ENCODE measurements at regions not wholly inside any gene's neighbourhood (a gene's known extent, or its start where the extent isn't known, plus 50 kb on each side); places are given as distances from the start of the nearest gene placed in this dataset.

DNA sequence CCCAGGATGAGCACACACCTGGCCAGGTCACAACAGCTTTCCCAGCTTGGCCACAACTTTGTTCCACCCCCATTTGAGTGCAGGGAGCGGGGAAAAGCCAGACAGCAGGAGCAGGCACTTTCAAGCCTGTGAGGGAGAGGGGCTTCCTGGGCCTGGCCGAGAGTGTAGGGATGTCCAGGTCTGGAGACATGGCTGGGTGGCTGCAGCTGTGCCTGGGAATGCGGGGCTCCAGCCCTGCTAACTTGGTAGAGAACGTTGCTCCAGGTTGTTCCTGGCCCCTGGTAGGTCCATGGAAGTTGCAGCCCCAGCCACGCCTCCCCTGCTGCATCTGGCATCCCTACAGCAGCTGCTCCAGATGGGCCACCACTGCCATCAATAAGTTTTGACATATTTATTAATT, 738.5 kb downstream of the SLC6A15 start:
- Histone ChIP-seq H3K4me1 (ENCODE audit: insufficient read depth, low read length) (no peaks in the 10 kb centered on the region), H3K27me3 (ENCODE audit: control insufficient read depth in 1 of 2, insufficient read depth in 2 of 2, low read length in 2 of 2) (no peaks in the 10 kb centered on the region), H3K27ac (ENCODE audit: low read depth in 1 of 2, low read length in 2 of 2) (no peak overlapping the region), H3K9me3 (ENCODE audit: control insufficient read depth in 1 of 2, insufficient read depth in 1 of 2, low read length in 2 of 2) (peaks cover 0 to 13% of the 10 kb centered on the region in 2 experiments), H3K4me3 (ENCODE audit: low read length) (no peak overlapping the region), H3K36me3 (ENCODE audit: insufficient read depth, low read length) (no peaks in the 10 kb centered on the region)
- Mint-ChIP-seq H3K4me3 (no peak overlapping the region), H3K36me3 (ENCODE audit: low read depth) (no peaks in the 10 kb centered on the region), H3K27me3 (no peaks in the 10 kb centered on the region), H3K9me3 (peaks cover 2% of the 10 kb centered on the region), H3K27ac (no peak overlapping the region), H3K4me1 (ENCODE audit: low read depth) (no peaks in the 10 kb centered on the region)
- ATAC-seq (ENCODE audit: poor library complexity) (no peak), DNase-seq (no peak)
- intact Hi-C loops (cut with DNase I, micrococcal nuclease), result no loop called here
- POLR2A ChIA-PET, result no interaction called here
- TF ChIP-seq, protein P1, sequence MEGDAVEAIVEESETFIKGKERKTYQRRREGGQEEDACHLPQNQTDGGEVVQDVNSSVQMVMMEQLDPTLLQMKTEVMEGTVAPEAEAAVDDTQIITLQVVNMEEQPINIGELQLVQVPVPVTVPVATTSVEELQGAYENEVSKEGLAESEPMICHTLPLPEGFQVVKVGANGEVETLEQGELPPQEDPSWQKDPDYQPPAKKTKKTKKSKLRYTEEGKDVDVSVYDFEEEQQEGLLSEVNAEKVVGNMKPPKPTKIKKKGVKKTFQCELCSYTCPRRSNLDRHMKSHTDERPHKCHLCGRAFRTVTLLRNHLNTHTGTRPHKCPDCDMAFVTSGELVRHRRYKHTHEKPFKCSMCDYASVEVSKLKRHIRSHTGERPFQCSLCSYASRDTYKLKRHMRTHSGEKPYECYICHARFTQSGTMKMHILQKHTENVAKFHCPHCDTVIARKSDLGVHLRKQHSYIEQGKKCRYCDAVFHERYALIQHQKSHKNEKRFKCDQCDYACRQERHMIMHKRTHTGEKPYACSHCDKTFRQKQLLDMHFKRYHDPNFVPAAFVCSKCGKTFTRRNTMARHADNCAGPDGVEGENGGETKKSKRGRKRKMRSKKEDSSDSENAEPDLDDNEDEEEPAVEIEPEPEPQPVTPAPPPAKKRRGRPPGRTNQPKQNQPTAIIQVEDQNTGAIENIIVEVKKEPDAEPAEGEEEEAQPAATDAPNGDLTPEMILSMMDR (IDR thresholded peaks at IDR 0.05), result no peak
- CTCF ChIA-PET, result no interaction called here

DNA sequence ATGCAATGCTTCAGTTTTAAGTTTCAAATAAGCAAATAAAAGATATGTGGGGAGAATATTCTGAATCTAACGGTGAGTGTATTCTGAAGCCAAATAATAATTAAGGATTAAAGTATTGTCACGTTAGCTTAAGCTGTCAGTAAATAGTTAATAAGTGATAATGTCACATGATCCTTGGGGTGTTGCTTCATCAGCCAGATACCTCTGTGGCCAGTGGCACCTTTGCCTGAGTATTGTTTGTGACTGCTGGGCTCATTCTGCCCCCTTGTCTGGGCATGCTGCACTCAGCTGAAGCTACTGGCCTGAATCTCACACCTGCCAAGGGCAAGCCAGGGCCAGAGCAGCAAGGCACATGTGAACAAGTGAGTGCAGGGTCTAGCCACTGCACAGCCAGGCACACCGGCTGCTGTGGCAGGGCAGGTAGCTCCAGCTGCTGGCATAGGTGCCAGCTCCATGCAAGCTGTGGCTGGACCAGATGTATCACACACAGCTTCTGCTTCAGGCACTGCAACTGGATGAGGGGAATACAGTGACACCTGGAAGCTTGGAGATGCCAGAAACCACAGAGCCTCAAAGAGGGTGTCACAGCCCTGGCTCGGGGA, 739.7 kb downstream of the SLC6A15 start:
- Histone ChIP-seq H3K36me3 (ENCODE audit: insufficient read depth, low read length) (no peaks in the 10 kb centered on the region), H3K4me3 (ENCODE audit: low read length) (no peak overlapping the region), H3K9me3 (ENCODE audit: control insufficient read depth in 1 of 2, insufficient read depth in 1 of 2, low read length in 2 of 2) (peaks cover 0 to 13% of the 10 kb centered on the region in 2 experiments), H3K27me3 (ENCODE audit: control insufficient read depth in 1 of 2, insufficient read depth in 2 of 2, low read length in 2 of 2) (no peaks in the 10 kb centered on the region), H3K27ac (ENCODE audit: low read depth in 1 of 2, low read length in 2 of 2) (no peak overlapping the region), H3K4me1 (ENCODE audit: insufficient read depth, low read length) (no peaks in the 10 kb centered on the region)
- TF ChIP-seq, protein P1 (IDR thresholded peaks at IDR 0.05), result no peak
- POLR2A ChIA-PET, result no interaction called here
- ATAC-seq (ENCODE audit: poor library complexity), result no peak
- H3K4me1 Mint-ChIP-seq (ENCODE audit: low read depth), result no peaks in the 10 kb centered on the region
- H3K4me3 Mint-ChIP-seq, result no peak overlapping the region
- intact Hi-C loops (cut with DNase I, micrococcal nuclease), result no loop called here
- no peak overlapping the region for H3K27ac Mint-ChIP-seq
- CTCF ChIA-PET, result no interaction called here
- H3K36me3 Mint-ChIP-seq (ENCODE audit: low read depth), result no peaks in the 10 kb centered on the region
- H3K27me3 Mint-ChIP-seq, result no peaks in the 10 kb centered on the region
- peaks cover 2% of the 10 kb centered on the region for H3K9me3 Mint-ChIP-seq
- no peak for DNase-seq

DNA sequence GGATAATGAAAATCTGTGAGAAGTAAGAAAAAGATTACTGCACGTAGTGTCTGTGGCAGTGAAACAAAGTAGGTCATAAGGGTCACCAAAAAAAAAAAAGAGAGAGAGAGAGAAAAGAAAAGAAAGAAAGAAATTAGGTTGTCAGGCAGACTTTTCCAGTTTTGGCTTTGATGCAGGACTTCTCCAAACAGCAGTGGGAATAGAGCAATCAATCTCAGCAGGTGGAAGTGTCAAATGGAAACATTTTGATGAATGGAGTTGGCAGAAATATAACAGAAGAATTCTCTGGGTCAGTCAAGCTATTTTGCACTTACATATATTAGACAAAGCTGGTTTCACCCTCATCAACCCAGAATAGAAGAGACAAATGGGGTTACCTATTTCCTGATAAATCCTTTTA, 745.8 kb downstream of the SLC6A15 start:
- ChIA-PET CTCF (no interaction called here), POLR2A (no interaction called here)
- no peaks in the 10 kb centered on the region for H3K4me1 ChIP-seq (ENCODE audit: insufficient read depth, low read length)
- Mint-ChIP-seq H3K4me3 (no peak overlapping the region), H3K4me1 (ENCODE audit: low read depth) (no peaks in the 10 kb centered on the region), H3K36me3 (ENCODE audit: low read depth) (no peaks in the 10 kb centered on the region), H3K9me3 (peaks cover 2% of the 10 kb centered on the region), H3K27ac (no peak overlapping the region), H3K27me3 (no peaks in the 10 kb centered on the region)
- TF ChIP-seq, protein P1 (IDR thresholded peaks at IDR 0.05), result no peak
- no peaks in the 10 kb centered on the region for H3K9me3 ChIP-seq (ENCODE audit: control insufficient read depth in 1 of 2, insufficient read depth in 1 of 2, low read length in 2 of 2)
- intact Hi-C loops (cut with DNase I, micrococcal nuclease), result no loop called here
- no peaks in the 10 kb centered on the region for H3K36me3 ChIP-seq (ENCODE audit: insufficient read depth, low read length)
- no peak for DNase-seq
- H3K27ac ChIP-seq (ENCODE audit: low read depth in 1 of 2, low read length in 2 of 2), result no peak overlapping the region
- no peaks in the 10 kb centered on the region for H3K27me3 ChIP-seq (ENCODE audit: control insufficient read depth in 1 of 2, insufficient read depth in 2 of 2, low read length in 2 of 2)
- no peak for ATAC-seq (ENCODE audit: poor library complexity)
- H3K4me3 ChIP-seq (ENCODE audit: low read length), result no peak overlapping the region

Data from CD4-positive, alpha-beta T cell (primary cell).